GM23248 (cell line): ENCODE measurements at regions not wholly inside any gene's neighbourhood (a gene's known extent, or its start where the extent isn't known, plus 50 kb on each side); places are given as distances from the start of the nearest gene placed in this dataset.
"Not testable (repeated sequence)": the region's sequence is repeated elsewhere in the genome, so short reads cannot be mapped to it uniquely, and the experiment has no call there.

Experiments
- DNase-seq: peaks from one replicate; pipeline ENCODE4 v3.0.0-alpha.2; 2015
- H2AFZ ChIP-seq: fragments of 200-600 bp; sonication (generic); 2 replicates; pipeline ENCODE4 v1.6.1; 2016; ENCODE audit warnings: antibody characterized with exemption
- H3F3A ChIP-seq: fragments of 200-600 bp; sonication (generic); 2 replicates; pipeline ENCODE4 v1.6.1; 2016; ENCODE audit warnings: mild to moderate bottlenecking, antibody characterized with exemption, mixed run types; ENCODE audit not compliant: insufficient read depth
- H3K27ac ChIP-seq: fragments of 200-600 bp; sonication (generic); 2 replicates; pipeline ENCODE4 v1.5.1; 2016; ENCODE audit warnings: mild to moderate bottlenecking
- H3K27me3 ChIP-seq: fragments of 200-600 bp; sonication (generic); replicated peaks from 2 replicates; pipeline ENCODE4 v1.6.1; 2016; ENCODE audit warnings: mild to moderate bottlenecking; ENCODE audit not compliant: insufficient read depth
- H3K36me3 ChIP-seq: fragments of 200-600 bp; sonication (generic); 2 replicates; pipeline ENCODE4 v1.6.1; 2016; ENCODE audit warnings: low read depth, mild to moderate bottlenecking
- H3K4me1 ChIP-seq: fragments of 200-600 bp; sonication (generic); 2 replicates; pipeline ENCODE4 v1.6.1; 2016; ENCODE audit warnings: mild to moderate bottlenecking; ENCODE audit not compliant: insufficient read depth
- H3K4me2 ChIP-seq: fragments of 200-600 bp; sonication (generic); one replicate; pipeline ENCODE4 v1.6.1; 2016; ENCODE audit warnings: mild to moderate bottlenecking; ENCODE audit not compliant: unreplicated experiment
- H3K4me3 ChIP-seq: fragments of 200-600 bp; sonication (generic); 2 replicates; pipeline ENCODE4 v1.5.1; 2016; ENCODE audit warnings: mild to moderate bottlenecking
- H3K79me2 ChIP-seq: fragments of 200-600 bp; sonication (generic); 2 replicates; pipeline ENCODE4 v1.6.1; 2016; ENCODE audit warnings: mild to moderate bottlenecking; ENCODE audit not compliant: insufficient read depth
- H3K9ac ChIP-seq: fragments of 200-600 bp; sonication (generic); 2 replicates; pipeline ENCODE4 v1.6.1; 2016; ENCODE audit warnings: mild to moderate bottlenecking
- H3K9me2 ChIP-seq: fragments of 200-600 bp; sonication (generic); 2 replicates; pipeline ENCODE4 v1.6.1; 2016; ENCODE audit warnings: mixed run types, mild to moderate bottlenecking, moderate library complexity; ENCODE audit not compliant: insufficient read depth
- H3K9me3 ChIP-seq: fragments of 200-600 bp; sonication (generic); one replicate; pipeline ENCODE4 v1.6.1; 2017; ENCODE audit warnings: low read depth
- H4K20me1 ChIP-seq: fragments of 200-600 bp; sonication (generic); 2 replicates; pipeline ENCODE4 v1.6.0; 2016; ENCODE audit not compliant: insufficient read depth
- EZH2 ChIP-seq: fragments of 200-600 bp; sonication (generic); IDR thresholded peaks from 2 replicates; pipeline ENCODE4 v1.6.1; 2018; ENCODE audit warnings: antibody characterized with exemption, mild to moderate bottlenecking; ENCODE audit not compliant: insufficient read depth, poor library complexity, severe bottlenecking
- EZH2phosphoT487 ChIP-seq: fragments of 200-600 bp; sonication (generic); IDR thresholded peaks from 2 replicates; pipeline ENCODE4 v1.6.1; 2018; ENCODE audit warnings: antibody characterized with exemption, moderate library complexity, mild to moderate bottlenecking, low read depth; ENCODE audit not compliant: insufficient read depth
- WGBS, 2 experiments: methylation state at CpG; one replicate each; pipeline ENCODE4 v1.1.6; 2015 to 2017; ENCODE audit warnings: low lambda C conversion rate in 2 of 2, low coverage in 1 of 2; ENCODE audit errors: missing lambda C conversion rate in 2 of 2; 5-methylcytosine and 5-hydroxymethylcytosine counted together
- in situ Hi-C: fragments of 300-500 bp; cut with MboI; formaldehyde crosslinking; loops from 2 replicates; pipeline ENCODE4 v1.15.0; 2020

GRCh38 chr9:24793787-24794186 lies 248.1 kb upstream of the IZUMO3 start:
- Histone ChIP-seq H2AFZ (no peak overlapping the region), H3K36me3 (no peaks in the 10 kb centered on the region), H3K9me3 (no peaks in the 10 kb centered on the region), H3K4me3 (no peak overlapping the region), H3F3A (no peaks in the 10 kb centered on the region), H3K4me2 (no peak overlapping the region), H3K4me1 (no peaks in the 10 kb centered on the region), H3K27me3 (no peaks in the 10 kb centered on the region), H3K9ac (no peak overlapping the region), H3K79me2 (no peaks in the 10 kb centered on the region), H3K27ac (no peak overlapping the region), H3K9me2 (no peaks in the 10 kb centered on the region), H4K20me1 (no peaks in the 10 kb centered on the region)
- no peak for TF ChIP-seq EZH2
- TF ChIP-seq EZH2phosphoT487: no peak
- in situ Hi-C loops: no loop called here
- DNase-seq: no peak
- WGBS, 2 experiments: 0 to 2% methylated on average over 2 of the region's 2 CpGs

- TF ChIP-seq EZH2 (no peak), EZH2phosphoT487 (no peak)
- in situ Hi-C loops: no loop called here
- H3K9ac ChIP-seq: no peak overlapping the region
- no peaks in the 10 kb centered on the region for H3K4me1 ChIP-seq
- H3K27ac ChIP-seq: no peak overlapping the region
- H2AFZ ChIP-seq: no peak overlapping the region
- H4K20me1 ChIP-seq: no peaks in the 10 kb centered on the region
- no peaks in the 10 kb centered on the region for H3K9me2 ChIP-seq
- no peaks in the 10 kb centered on the region for H3K27me3 ChIP-seq
- H3K4me3 ChIP-seq: no peak overlapping the region
- H3K4me2 ChIP-seq: no peak overlapping the region
- no peak for DNase-seq
- no peaks in the 10 kb centered on the region for H3K36me3 ChIP-seq
- no peaks in the 10 kb centered on the region for H3K79me2 ChIP-seq
- H3F3A ChIP-seq: no peaks in the 10 kb centered on the region
- H3K9me3 ChIP-seq: no peaks in the 10 kb centered on the region
These were observed 230.5 kb upstream of the IZUMO3 start for GRCh38 chr9:24776226-24776625.

- H3K9me2 ChIP-seq, H3K9ac ChIP-seq, H3K4me3 ChIP-seq, H3K79me2 ChIP-seq, H3K27me3 ChIP-seq, H3K4me1 ChIP-seq, H4K20me1 ChIP-seq, DNase-seq, H3K4me2 ChIP-seq, H3F3A ChIP-seq, in situ Hi-C loops, H2AFZ ChIP-seq, H3K9me3 ChIP-seq, H3K36me3 ChIP-seq, H3K27ac ChIP-seq: not testable (repeated sequence)
- 45% methylated on average over 8 of the region's 8 CpGs for WGBS, 2 experiments
These were observed 228.5 kb upstream of the IZUMO3 start for GRCh38 chr9:24774199-24774598.

GRCh38 chr9:24766081-24766480 lies 220.4 kb upstream of the IZUMO3 start:
- H3K27me3 ChIP-seq: no peaks in the 10 kb centered on the region
- no peaks in the 10 kb centered on the region for H3K4me1 ChIP-seq
- H3K79me2 ChIP-seq: no peaks in the 10 kb centered on the region
- H3K4me2 ChIP-seq: no peak overlapping the region
- H3K9me2 ChIP-seq: no peaks in the 10 kb centered on the region
- no peak for TF ChIP-seq EZH2
- no peak for TF ChIP-seq EZH2phosphoT487
- H3K9ac ChIP-seq: no peak overlapping the region
- no peak overlapping the region for H2AFZ ChIP-seq
- no peaks in the 10 kb centered on the region for H3K9me3 ChIP-seq
- H3K27ac ChIP-seq: no peak overlapping the region
- in situ Hi-C loops: no loop called here
- DNase-seq: no peak
- H3F3A ChIP-seq: no peaks in the 10 kb centered on the region
- H3K4me3 ChIP-seq: no peak overlapping the region
- H3K36me3 ChIP-seq: no peaks in the 10 kb centered on the region
- H4K20me1 ChIP-seq: no peaks in the 10 kb centered on the region
- 16 to 29% methylated on average over 1 of the region's 1 CpG for WGBS, 2 experiments

GRCh38 chr9:24765025-24765756 lies 219.5 kb upstream of the IZUMO3 start:
- no peaks in the 10 kb centered on the region for H3K9me2 ChIP-seq
- H3F3A ChIP-seq: no peaks in the 10 kb centered on the region
- no peak overlapping the region for H2AFZ ChIP-seq
- H3K27ac ChIP-seq: no peak overlapping the region
- in situ Hi-C loops: no loop called here
- H3K9ac ChIP-seq: no peak overlapping the region
- H3K79me2 ChIP-seq: no peaks in the 10 kb centered on the region
- no peaks in the 10 kb centered on the region for H3K36me3 ChIP-seq
- H3K9me3 ChIP-seq: no peaks in the 10 kb centered on the region
- no peaks in the 10 kb centered on the region for H4K20me1 ChIP-seq
- no peak for DNase-seq
- H3K4me3 ChIP-seq: no peak overlapping the region
- TF ChIP-seq EZH2phosphoT487 (no peak), EZH2 (no peak)
- WGBS, 2 experiments: 26 to 28% methylated on average over 7 of the region's 7 CpGs
- H3K4me1 ChIP-seq: no peaks in the 10 kb centered on the region
- no peaks in the 10 kb centered on the region for H3K27me3 ChIP-seq
- H3K4me2 ChIP-seq: no peak overlapping the region
